Activated T-cell treated with anti-CD3 and anti-CD28 coated beads, Interleukin-2, amount 50 U/mL, for 4 hours (primary cell): ENCODE measurements at regions not wholly inside any gene's neighbourhood (a gene's known extent, or its start where the extent isn't known, plus 50 kb on each side); places are given as distances from the start of the nearest gene placed in this dataset.

Source experiments
- ATAC-seq, 2 donors: fragments of 200-7000 bp; cut with Tn5 transposase; one replicate each; pipeline ENCODE4 v1.10.0; 2021
- DNase-seq: peaks from one replicate; pipeline ENCODE4 v3.0.0-alpha.2; 2020
- H3K27me3 Mint-ChIP-seq: one replicate; pipeline ENCODE4 v1.8.0; 2021; ENCODE audit warnings: low read depth, mixed read lengths
- H3K36me3 Mint-ChIP-seq: one replicate; pipeline ENCODE4 v1.8.0; 2022; ENCODE audit warnings: mixed read lengths; ENCODE audit not compliant: insufficient read depth
- H3K4me1 Mint-ChIP-seq: one replicate; pipeline ENCODE4 v1.8.0; 2021; ENCODE audit warnings: low read depth, mixed read lengths
- H3K4me3 Mint-ChIP-seq: one replicate; pipeline ENCODE4 v1.8.0; 2021; ENCODE audit warnings: mild to moderate bottlenecking, moderate library complexity, mixed read lengths
- H3K9me3 Mint-ChIP-seq: one replicate; pipeline ENCODE4 v1.8.0; 2021; ENCODE audit warnings: mixed read lengths

DNA sequence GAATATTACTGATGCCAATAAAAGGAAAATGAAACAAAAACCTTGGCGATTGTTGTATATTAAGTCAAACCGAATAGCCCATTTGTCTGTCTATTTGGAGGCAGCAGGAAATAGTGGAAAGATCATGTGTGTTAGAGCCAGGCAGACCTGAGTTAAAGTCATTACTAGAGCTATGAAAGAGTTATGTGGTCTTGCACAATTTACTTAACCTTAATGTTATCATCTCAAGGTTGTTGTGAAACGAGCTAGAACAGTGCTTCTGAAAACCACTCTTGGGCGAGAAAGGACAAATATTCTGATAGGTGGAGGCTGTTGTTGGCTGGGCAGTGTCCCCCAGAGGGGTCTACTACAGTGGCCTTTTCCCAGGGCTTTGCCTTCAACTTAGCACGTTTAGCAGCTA, 60.0 kb upstream of the NUP160 start:
- H3K4me1 Mint-ChIP-seq: peaks cover 6% of the 10 kb centered on the region
- no peak for ATAC-seq
- DNase-seq: no peak

DNA sequence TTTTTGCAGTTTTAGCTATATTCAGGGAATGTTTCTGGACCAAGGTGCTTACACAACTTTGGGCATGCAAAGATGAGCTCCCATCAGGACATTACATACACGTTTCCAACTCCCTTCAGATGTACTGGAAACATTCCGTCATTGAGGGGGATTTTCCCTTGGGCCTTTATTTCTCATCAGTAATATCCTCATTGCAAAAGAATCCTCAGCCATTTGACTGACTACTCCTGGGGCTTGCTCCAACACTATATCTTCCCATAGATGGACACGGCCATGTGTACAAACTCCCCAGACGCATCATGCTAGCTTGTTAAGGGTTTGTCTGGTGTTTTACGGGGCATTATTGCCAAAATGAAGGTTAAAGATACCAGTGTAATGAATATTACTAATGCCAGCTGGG, 59.3 kb upstream of the NUP160 start:
- Mint-ChIP-seq H3K4me3 (no peak overlapping the region), H3K9me3 (no peaks in the 10 kb centered on the region), H3K27me3 (no peaks in the 10 kb centered on the region), H3K36me3 (no peaks in the 10 kb centered on the region), H3K4me1 (peaks cover 6% of the 10 kb centered on the region)
- DNase-seq (no peak), ATAC-seq (no peak)

More for the DNA sequence above, 60.0 kb upstream of the NUP160 start:
- Mint-ChIP-seq H3K4me3 (no peak overlapping the region), H3K36me3 (no peaks in the 10 kb centered on the region), H3K9me3 (no peaks in the 10 kb centered on the region), H3K27me3 (no peaks in the 10 kb centered on the region)

- peaks cover 4% of the 10 kb centered on the region for H3K4me1 Mint-ChIP-seq
- ATAC-seq: no peak
- no peaks in the 10 kb centered on the region for H3K27me3 Mint-ChIP-seq
- H3K4me3 Mint-ChIP-seq: no peak overlapping the region
- no peaks in the 10 kb centered on the region for H3K36me3 Mint-ChIP-seq
- DNase-seq: no peak
- H3K9me3 Mint-ChIP-seq: no peaks in the 10 kb centered on the region
These were observed 57.9 kb upstream of the NUP160 start for GRCh38 chr11:47906066-47906465.

- peaks cover 4% of the 10 kb centered on the region for H3K4me1 Mint-ChIP-seq
- no peaks in the 10 kb centered on the region for H3K9me3 Mint-ChIP-seq
- DNase-seq: no peak
- no peak overlapping the region for H3K4me3 Mint-ChIP-seq
- H3K36me3 Mint-ChIP-seq: no peaks in the 10 kb centered on the region
- no peaks in the 10 kb centered on the region for H3K27me3 Mint-ChIP-seq
- no peak for ATAC-seq
These were observed 57.4 kb upstream of the NUP160 start for GRCh38 chr11:47905358-47906059.

DNA sequence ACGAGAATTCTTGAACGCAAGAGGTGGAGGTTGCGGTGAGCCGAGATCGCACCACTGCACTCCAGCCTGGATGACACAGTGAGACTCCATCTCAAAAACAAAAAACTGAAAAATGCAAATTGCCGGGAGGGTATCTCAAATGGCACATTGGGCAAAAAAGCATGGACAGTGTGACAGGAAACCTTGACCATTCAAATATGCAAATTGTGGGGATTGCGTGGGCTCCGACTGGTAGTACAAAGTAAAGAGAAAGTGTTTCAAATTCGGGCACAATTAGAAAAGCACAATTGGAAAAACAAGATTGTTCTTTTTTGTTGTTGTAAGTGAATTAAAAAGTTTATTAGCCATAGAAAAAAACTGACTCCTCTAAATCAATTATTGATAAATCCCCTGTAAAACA, 56.7 kb upstream of the NUP160 start:
- Mint-ChIP-seq H3K9me3 (no peaks in the 10 kb centered on the region), H3K36me3 (no peaks in the 10 kb centered on the region), H3K4me3 (no peak overlapping the region), H3K27me3 (no peaks in the 10 kb centered on the region), H3K4me1 (peaks cover 10% of the 10 kb centered on the region)
- ATAC-seq: no peak
- no peak for DNase-seq

GRCh38 chr11:47904048-47904447, 55.9 kb upstream of the NUP160 start:
- no peak overlapping the region for H3K4me3 Mint-ChIP-seq
- no peaks in the 10 kb centered on the region for H3K36me3 Mint-ChIP-seq
- no peak for DNase-seq
- peaks cover 15% of the 10 kb centered on the region for H3K4me1 Mint-ChIP-seq
- no peaks in the 10 kb centered on the region for H3K9me3 Mint-ChIP-seq
- no peak for ATAC-seq
- no peaks in the 10 kb centered on the region for H3K27me3 Mint-ChIP-seq

GRCh38 chr11:47899801-47900200, 51.7 kb upstream of the NUP160 start:
- no peak overlapping the region for H3K4me3 Mint-ChIP-seq
- peak; percentile 30 to 35 for ATAC-seq
- no peaks in the 10 kb centered on the region for H3K9me3 Mint-ChIP-seq
- no peaks in the 10 kb centered on the region for H3K27me3 Mint-ChIP-seq
- DNase-seq: no peak
- peaks cover 11% of the 10 kb centered on the region for H3K4me1 Mint-ChIP-seq
- H3K36me3 Mint-ChIP-seq: no peaks in the 10 kb centered on the region
